ENCODE measurements at regions not wholly inside any gene's neighbourhood (a gene's known extent, or its start where the extent isn't known, plus 50 kb on each side); places are given as distances from the start of the nearest gene placed in this dataset.

DNA sequence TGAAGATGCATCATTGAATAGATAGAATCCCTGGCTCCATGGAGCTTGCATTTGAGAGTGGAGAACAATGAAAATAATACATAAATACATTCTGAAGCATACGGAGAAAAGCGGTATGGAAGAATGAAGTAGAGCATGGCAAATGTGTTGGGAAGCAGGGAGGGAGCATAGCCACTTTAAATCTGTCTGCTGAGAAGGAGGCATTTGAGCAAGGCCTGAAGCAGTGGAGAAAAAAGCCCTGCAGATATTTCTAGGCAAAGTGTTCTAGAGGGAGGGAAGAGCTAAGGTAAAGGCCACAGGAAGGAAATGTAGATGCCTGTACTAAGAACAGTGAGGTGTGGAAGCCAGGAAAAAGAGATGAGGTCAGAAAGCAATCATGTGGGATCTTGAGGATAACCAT lies 484.8 kb downstream of the CNTN3 start:
- TF ChIP-seq, protein P1, sequence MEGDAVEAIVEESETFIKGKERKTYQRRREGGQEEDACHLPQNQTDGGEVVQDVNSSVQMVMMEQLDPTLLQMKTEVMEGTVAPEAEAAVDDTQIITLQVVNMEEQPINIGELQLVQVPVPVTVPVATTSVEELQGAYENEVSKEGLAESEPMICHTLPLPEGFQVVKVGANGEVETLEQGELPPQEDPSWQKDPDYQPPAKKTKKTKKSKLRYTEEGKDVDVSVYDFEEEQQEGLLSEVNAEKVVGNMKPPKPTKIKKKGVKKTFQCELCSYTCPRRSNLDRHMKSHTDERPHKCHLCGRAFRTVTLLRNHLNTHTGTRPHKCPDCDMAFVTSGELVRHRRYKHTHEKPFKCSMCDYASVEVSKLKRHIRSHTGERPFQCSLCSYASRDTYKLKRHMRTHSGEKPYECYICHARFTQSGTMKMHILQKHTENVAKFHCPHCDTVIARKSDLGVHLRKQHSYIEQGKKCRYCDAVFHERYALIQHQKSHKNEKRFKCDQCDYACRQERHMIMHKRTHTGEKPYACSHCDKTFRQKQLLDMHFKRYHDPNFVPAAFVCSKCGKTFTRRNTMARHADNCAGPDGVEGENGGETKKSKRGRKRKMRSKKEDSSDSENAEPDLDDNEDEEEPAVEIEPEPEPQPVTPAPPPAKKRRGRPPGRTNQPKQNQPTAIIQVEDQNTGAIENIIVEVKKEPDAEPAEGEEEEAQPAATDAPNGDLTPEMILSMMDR (IDR thresholded peaks at IDR 0.05), result no peak
- TF ChIP-seq POLR2A (IDR thresholded peaks at IDR 0.05) (no peak), POLR2AphosphoS5 (IDR thresholded peaks at IDR 0.05) (no peak)

Data from breast epithelium (tissue), 3 donors.